Choroid plexus epithelial cell (primary cell): ENCODE measurements at regions not wholly inside any gene's neighbourhood (a gene's known extent, or its start where the extent isn't known, plus 50 kb on each side); places are given as distances from the start of the nearest gene placed in this dataset.

Experiments used
- DNase-seq: peaks from one replicate; pipeline ENCODE4 v3.0.0-alpha.2; 2010; ENCODE audit warnings: low read depth
- H3K4me3 ChIP-seq: 2 replicates; pipeline ENCODE4 v1.5.1; 2011; ENCODE audit warnings: low read depth, mild to moderate bottlenecking, control low read depth, low read length, moderate library complexity
- CTCF ChIP-seq: conservative IDR thresholded peaks from 2 replicates; pipeline ENCODE4 v1.5.1; 2011; ENCODE audit warnings: low read depth, mild to moderate bottlenecking, control low read depth, inconsistent platforms, low read length, moderate library complexity

DNA sequence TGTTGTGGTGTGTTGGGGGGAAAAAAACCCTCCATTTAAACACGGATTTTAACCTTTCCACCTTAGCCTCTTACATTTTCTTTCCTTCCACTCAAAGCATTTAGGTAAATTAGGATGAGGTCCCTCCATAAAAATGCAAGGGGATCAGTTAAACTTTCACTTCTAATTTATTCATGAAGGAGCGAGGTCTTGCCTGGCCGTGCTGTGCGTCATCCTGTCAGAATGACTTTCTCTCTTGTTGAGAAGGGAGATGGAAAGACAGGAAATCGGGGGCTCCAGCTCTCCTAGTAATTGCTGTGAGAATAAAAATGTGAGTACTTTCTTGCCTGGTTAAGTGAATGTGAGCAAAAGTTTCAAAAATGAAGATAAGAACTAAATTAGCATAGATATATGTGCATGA lies 962.3 kb upstream of the NR2F2 start:
- no peak overlapping the region for H3K4me3 ChIP-seq
- TF ChIP-seq CTCF = no peak
- DNase-seq = peak; percentile 55

- DNase-seq = no peak
- no peak overlapping the region for H3K4me3 ChIP-seq
- no peak for TF ChIP-seq CTCF
These were observed 961.5 kb upstream of the NR2F2 start for GRCh38 chr15:95368755-95369601.

- H3K4me3 ChIP-seq = no peak overlapping the region
- no peak for TF ChIP-seq CTCF
- peak; percentile 47 for DNase-seq
These were observed 960.2 kb upstream of the NR2F2 start for GRCh38 chr15:95370291-95370690.

- no peak for TF ChIP-seq CTCF
- no peak overlapping the region for H3K4me3 ChIP-seq
- DNase-seq = peak; percentile 37
These were observed 958.8 kb upstream of the NR2F2 start for GRCh38 chr15:95371664-95372063.

- no peak for TF ChIP-seq CTCF
These were observed 955.2 kb upstream of the NR2F2 start for GRCh38 chr15:95375281-95375680.

DNA sequence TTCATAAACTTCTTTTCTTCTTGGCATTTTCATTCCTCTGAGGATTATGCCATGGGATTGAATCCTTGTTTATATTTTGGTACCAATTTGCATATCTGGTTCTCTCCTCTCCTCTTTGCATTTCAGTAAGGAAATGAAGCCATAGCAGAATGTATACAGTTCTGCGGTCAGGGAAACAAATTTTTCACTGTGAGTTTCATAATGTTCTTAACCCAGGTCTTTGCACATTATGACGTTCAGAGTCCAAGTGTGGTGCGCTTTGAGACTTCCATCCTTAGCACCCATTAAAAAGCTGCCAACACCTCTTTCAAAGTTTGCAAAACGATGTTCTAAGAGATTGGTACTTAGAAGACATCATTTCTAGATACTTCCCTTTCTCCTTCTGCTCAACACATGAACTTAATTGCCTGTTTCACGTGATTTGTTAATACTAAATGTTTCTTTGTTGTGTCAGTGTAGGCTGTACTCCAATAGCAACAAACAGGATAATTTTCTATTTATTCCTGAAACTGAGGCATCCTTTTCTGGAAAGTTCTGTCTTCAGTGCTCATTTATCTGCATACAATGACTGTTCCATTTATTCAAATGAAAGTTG lies 953.1 kb upstream of the NR2F2 start:
- H3K4me3 ChIP-seq = no peak overlapping the region
- TF ChIP-seq CTCF = no peak
- DNase-seq = peak; percentile 7

More at GRCh38 chr15:95375281-95375680, 955.2 kb upstream of the NR2F2 start:
- DNase-seq = no peak
- H3K4me3 ChIP-seq = no peak overlapping the region
